ENCODE measurements at regions not wholly inside any gene's neighbourhood (a gene's known extent, or its start where the extent isn't known, plus 50 kb on each side); places are given as distances from the start of the nearest gene placed in this dataset.

DNA sequence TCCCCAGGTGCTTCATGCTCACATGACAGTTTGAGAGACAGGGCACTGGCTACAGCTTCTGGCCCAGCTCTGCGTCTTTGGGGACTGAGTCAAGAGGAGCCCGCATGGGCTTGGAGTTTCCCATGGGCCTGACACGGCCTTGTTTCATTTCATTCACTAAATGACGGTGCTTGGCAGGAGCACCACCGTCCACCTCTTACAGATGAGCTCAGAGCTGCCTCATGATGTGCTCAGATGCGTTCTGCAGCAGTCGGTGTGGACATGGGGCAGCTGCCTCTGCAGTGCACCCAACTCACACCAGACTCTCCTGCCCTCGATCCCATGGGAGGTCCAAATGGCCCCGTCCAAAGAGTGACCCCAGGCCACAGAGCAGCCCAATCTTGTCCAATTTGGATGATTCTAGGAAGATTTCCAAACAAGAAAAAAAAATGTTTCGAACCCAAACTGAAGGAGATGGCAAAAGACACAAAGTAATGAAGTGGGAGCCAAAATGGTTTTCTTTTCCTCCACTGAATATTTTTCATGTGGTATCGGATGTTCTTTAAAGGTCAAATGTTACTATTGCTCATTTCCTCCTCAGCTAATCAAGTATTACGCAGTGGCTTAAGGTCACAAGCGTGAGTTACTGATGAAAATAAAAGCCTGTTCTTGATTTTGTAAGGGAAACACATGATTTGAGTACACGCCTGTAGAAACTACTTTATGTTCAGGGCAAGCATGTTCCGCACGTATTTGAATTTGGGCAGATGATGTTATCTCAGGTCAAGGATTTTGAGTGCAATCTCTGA lies 524.2 kb downstream of the CDH26 start (continued):
- TF ChIP-seq, protein P1, sequence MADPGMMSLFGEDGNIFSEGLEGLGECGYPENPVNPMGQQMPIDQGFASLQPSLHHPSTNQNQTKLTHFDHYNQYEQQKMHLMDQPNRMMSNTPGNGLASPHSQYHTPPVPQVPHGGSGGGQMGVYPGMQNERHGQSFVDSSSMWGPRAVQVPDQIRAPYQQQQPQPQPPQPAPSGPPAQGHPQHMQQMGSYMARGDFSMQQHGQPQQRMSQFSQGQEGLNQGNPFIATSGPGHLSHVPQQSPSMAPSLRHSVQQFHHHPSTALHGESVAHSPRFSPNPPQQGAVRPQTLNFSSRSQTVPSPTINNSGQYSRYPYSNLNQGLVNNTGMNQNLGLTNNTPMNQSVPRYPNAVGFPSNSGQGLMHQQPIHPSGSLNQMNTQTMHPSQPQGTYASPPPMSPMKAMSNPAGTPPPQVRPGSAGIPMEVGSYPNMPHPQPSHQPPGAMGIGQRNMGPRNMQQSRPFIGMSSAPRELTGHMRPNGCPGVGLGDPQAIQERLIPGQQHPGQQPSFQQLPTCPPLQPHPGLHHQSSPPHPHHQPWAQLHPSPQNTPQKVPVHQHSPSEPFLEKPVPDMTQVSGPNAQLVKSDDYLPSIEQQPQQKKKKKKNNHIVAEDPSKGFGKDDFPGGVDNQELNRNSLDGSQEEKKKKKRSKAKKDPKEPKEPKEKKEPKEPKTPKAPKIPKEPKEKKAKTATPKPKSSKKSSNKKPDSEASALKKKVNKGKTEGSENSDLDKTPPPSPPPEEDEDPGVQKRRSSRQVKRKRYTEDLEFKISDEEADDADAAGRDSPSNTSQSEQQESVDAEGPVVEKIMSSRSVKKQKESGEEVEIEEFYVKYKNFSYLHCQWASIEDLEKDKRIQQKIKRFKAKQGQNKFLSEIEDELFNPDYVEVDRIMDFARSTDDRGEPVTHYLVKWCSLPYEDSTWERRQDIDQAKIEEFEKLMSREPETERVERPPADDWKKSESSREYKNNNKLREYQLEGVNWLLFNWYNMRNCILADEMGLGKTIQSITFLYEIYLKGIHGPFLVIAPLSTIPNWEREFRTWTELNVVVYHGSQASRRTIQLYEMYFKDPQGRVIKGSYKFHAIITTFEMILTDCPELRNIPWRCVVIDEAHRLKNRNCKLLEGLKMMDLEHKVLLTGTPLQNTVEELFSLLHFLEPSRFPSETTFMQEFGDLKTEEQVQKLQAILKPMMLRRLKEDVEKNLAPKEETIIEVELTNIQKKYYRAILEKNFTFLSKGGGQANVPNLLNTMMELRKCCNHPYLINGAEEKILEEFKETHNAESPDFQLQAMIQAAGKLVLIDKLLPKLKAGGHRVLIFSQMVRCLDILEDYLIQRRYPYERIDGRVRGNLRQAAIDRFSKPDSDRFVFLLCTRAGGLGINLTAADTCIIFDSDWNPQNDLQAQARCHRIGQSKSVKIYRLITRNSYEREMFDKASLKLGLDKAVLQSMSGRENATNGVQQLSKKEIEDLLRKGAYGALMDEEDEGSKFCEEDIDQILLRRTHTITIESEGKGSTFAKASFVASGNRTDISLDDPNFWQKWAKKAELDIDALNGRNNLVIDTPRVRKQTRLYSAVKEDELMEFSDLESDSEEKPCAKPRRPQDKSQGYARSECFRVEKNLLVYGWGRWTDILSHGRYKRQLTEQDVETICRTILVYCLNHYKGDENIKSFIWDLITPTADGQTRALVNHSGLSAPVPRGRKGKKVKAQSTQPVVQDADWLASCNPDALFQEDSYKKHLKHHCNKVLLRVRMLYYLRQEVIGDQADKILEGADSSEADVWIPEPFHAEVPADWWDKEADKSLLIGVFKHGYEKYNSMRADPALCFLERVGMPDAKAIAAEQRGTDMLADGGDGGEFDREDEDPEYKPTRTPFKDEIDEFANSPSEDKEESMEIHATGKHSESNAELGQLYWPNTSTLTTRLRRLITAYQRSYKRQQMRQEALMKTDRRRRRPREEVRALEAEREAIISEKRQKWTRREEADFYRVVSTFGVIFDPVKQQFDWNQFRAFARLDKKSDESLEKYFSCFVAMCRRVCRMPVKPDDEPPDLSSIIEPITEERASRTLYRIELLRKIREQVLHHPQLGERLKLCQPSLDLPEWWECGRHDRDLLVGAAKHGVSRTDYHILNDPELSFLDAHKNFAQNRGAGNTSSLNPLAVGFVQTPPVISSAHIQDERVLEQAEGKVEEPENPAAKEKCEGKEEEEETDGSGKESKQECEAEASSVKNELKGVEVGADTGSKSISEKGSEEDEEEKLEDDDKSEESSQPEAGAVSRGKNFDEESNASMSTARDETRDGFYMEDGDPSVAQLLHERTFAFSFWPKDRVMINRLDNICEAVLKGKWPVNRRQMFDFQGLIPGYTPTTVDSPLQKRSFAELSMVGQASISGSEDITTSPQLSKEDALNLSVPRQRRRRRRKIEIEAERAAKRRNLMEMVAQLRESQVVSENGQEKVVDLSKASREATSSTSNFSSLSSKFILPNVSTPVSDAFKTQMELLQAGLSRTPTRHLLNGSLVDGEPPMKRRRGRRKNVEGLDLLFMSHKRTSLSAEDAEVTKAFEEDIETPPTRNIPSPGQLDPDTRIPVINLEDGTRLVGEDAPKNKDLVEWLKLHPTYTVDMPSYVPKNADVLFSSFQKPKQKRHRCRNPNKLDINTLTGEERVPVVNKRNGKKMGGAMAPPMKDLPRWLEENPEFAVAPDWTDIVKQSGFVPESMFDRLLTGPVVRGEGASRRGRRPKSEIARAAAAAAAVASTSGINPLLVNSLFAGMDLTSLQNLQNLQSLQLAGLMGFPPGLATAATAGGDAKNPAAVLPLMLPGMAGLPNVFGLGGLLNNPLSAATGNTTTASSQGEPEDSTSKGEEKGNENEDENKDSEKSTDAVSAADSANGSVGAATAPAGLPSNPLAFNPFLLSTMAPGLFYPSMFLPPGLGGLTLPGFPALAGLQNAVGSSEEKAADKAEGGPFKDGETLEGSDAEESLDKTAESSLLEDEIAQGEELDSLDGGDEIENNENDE (IDR thresholded peaks at IDR 0.05; ENCODE audit: insufficient replicate concordance, low read length), result no peak
- TF ChIP-seq CREB1 (IDR thresholded peaks at IDR 0.05) (no peak), TAF7 (optimal IDR thresholded peaks at IDR 0.05; ENCODE audit: borderline replicate concordance, low read depth, low read length) (no peak), ZNF274 (IDR thresholded peaks at IDR 0.05; ENCODE audit: borderline replicate concordance, extremely low read depth, low read length) (no peak), MAFK (IDR thresholded peaks at IDR 0.05; ENCODE audit: low read depth, low read length) (no peak), TBP (IDR thresholded peaks at IDR 0.05; ENCODE audit: low read depth, low read length) (no peak)
- TF ChIP-seq, protein P2, sequence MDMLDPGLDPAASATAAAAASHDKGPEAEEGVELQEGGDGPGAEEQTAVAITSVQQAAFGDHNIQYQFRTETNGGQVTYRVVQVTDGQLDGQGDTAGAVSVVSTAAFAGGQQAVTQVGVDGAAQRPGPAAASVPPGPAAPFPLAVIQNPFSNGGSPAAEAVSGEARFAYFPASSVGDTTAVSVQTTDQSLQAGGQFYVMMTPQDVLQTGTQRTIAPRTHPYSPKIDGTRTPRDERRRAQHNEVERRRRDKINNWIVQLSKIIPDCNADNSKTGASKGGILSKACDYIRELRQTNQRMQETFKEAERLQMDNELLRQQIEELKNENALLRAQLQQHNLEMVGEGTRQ (IDR thresholded peaks at IDR 0.05; ENCODE audit: low read length), result no peak
- TF ChIP-seq, protein P3, sequence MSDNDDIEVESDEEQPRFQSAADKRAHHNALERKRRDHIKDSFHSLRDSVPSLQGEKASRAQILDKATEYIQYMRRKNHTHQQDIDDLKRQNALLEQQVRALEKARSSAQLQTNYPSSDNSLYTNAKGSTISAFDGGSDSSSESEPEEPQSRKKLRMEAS (IDR thresholded peaks at IDR 0.05), result no peak
- TF ChIP-seq, protein P4, sequence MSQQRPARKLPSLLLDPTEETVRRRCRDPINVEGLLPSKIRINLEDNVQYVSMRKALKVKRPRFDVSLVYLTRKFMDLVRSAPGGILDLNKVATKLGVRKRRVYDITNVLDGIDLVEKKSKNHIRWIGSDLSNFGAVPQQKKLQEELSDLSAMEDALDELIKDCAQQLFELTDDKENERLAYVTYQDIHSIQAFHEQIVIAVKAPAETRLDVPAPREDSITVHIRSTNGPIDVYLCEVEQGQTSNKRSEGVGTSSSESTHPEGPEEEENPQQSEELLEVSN (IDR thresholded peaks at IDR 0.05), result no peak

Measured in H1 (cell line).